Keratinocyte (primary cell): ENCODE measurements at regions not wholly inside any gene's neighbourhood (a gene's known extent, or its start where the extent isn't known, plus 50 kb on each side); places are given as distances from the start of the nearest gene placed in this dataset.

Experiments used
- CTCF ChIP-seq, 3 experiments: IDR thresholded peaks in 1 of 3; conservative IDR thresholded peaks in 1 of 3; optimal IDR thresholded peaks in 1 of 3; 2 replicates in 2 of 3; 3 replicates in 1 of 3; pipeline versions ENCODE3 to v1.5.1; 2011; ENCODE audit warnings: low read length in 3 of 3, mild to moderate bottlenecking in 3 of 3, moderate library complexity in 2 of 3, control low read depth in 1 of 3, inconsistent platforms in 1 of 3; ENCODE audit not compliant: insufficient read depth in 2 of 3; ENCODE audit errors: extremely low read depth in 1 of 3
- EZH2 ChIP-seq: IDR thresholded peaks from one replicate; pipeline ENCODE4 v1.6.1; 2012; ENCODE audit warnings: inconsistent platforms, mild to moderate bottlenecking, low read length, moderate library complexity

GRCh38 chr3:124395584-124396338 lies 334.5 kb upstream of the UMPS start:
- TF ChIP-seq CTCF (optimal IDR thresholded peaks at IDR 0.05 in 1 of 3, IDR thresholded peaks at IDR 0.05 in 1 of 3, conservative IDR thresholded peaks at IDR 0.05 in 1 of 3; ENCODE audit: extremely low read depth in 1 of 3, insufficient read depth in 2 of 3, low read length in 3 of 3) (no peak), EZH2 (no peak)
